GM13976 (cell line): ENCODE measurements at regions not wholly inside any gene's neighbourhood (a gene's known extent, or its start where the extent isn't known, plus 50 kb on each side); places are given as distances from the start of the nearest gene placed in this dataset.

Source experiments
- DNase-seq: peaks from one replicate; pipeline ENCODE4 v3.0.0; 2012; ENCODE audit warnings: low spot score
- in situ Hi-C: fragments of 300-500 bp; cut with MboI; formaldehyde crosslinking; loops from one replicate; pipeline ENCODE4 v1.12.0; 2022; ENCODE audit warnings: low sequenced_read_pairs, mixed read lengths, inconsistent platforms; ENCODE audit not compliant: unreplicated experiment
- TF ChIP-seq, protein P1 (sequence below): IDR thresholded peaks from 2 replicates; pipeline ENCODE4 v1.5.1; 2012; ENCODE audit warnings: borderline replicate concordance, mild to moderate bottlenecking; ENCODE audit not compliant: insufficient read depth; ENCODE audit errors: extremely low read depth, missing control alignments, control extremely low read depth

DNA sequence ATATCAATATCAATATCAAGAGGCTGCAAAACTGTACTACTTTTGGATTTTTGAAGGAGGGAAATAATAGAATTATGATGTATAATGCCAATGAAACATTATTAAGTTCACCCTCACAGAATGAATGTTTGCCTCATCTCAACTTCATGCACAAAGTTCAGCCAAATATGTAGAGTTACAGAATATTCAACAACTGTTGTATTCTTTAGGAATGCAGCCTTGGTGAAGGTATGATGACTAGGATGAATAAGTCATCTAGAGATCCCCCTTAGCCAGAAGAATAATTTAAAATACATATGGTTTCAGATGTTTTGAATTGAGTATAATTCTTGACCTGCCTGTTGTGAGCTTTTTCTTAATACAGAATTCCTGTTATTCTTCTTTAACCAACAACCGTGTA is 308.3 kb downstream of the COX7C start:
- no peak for DNase-seq
- TF ChIP-seq, protein P1, sequence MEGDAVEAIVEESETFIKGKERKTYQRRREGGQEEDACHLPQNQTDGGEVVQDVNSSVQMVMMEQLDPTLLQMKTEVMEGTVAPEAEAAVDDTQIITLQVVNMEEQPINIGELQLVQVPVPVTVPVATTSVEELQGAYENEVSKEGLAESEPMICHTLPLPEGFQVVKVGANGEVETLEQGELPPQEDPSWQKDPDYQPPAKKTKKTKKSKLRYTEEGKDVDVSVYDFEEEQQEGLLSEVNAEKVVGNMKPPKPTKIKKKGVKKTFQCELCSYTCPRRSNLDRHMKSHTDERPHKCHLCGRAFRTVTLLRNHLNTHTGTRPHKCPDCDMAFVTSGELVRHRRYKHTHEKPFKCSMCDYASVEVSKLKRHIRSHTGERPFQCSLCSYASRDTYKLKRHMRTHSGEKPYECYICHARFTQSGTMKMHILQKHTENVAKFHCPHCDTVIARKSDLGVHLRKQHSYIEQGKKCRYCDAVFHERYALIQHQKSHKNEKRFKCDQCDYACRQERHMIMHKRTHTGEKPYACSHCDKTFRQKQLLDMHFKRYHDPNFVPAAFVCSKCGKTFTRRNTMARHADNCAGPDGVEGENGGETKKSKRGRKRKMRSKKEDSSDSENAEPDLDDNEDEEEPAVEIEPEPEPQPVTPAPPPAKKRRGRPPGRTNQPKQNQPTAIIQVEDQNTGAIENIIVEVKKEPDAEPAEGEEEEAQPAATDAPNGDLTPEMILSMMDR = no peak
- in situ Hi-C loops = no loop called here

DNA sequence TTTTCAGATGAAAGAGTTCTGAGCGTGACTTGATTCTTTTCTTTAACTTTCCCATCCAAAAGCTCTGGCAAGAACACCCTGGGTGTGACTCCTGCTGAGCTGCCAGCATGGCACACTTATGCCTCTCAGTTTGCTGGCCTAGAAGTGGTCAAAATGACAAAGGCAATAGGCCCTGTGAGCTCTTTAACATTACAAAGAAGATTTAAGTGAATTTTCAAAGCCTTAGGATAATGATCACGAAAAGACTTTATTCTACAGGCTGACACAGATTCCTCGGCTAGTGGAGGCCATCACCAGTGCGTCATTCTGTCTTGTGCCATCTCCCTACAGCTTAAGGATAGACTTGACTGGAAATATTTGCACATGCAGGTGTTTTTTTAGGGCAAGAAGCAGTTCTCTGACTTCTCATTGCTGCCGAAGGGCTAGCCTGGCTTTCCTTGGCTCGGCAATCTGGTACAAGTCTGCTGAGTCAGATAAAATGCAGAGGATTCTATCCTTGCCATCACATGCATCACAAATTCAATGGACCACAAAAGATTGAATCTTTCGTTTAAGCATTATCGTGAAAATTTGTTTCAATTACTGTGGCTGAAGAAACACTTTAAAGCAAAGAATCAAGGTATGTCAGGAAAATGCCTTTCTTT is 311.5 kb downstream of the COX7C start:
- in situ Hi-C loops = no loop called here
- TF ChIP-seq, protein P1 = no peak
- DNase-seq = no peak

DNA sequence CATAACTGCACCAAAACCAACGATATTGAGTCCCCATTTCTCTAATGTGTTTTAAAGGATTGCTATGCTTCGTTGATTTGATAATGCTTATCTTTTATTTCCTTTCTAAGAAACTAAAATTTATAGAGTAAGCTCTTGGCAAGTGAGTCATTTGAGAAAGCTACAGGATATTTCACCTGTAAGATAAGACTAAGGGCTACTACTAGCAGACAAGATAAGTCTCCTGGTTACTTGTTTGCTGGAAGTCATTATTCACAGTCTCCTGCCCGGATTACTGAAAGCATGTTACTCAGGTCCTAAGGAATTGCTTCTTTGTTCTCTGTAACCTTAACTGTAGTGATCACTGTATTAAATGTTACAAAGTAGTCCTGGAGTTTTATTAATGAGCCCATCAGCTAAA is 315.9 kb upstream of the RASA1 start:
- TF ChIP-seq, protein P1 = no peak
- in situ Hi-C loops = no loop called here
- DNase-seq = no peak

DNA sequence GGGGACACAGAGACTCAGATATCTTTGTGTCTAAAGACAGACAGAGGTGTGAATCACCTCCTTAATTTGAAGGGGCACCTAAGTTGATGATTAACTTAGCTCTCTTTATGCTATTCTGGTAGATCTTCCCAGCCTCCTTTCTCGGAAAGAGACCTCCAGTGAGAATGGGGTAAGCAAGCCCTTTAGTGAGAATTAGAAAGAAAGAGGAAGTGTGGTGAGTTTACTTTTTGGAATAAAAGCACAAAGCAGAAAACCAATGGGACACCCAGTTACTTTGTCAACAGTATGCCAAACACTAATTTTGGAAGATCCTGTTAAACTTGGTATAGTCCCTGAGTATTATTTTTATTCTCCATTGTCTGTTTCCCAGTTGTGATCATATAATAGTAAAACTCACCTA is 302.8 kb upstream of the RASA1 start:
- no peak for DNase-seq
- in situ Hi-C loops = no loop called here
- TF ChIP-seq, protein P1 = no peak

DNA sequence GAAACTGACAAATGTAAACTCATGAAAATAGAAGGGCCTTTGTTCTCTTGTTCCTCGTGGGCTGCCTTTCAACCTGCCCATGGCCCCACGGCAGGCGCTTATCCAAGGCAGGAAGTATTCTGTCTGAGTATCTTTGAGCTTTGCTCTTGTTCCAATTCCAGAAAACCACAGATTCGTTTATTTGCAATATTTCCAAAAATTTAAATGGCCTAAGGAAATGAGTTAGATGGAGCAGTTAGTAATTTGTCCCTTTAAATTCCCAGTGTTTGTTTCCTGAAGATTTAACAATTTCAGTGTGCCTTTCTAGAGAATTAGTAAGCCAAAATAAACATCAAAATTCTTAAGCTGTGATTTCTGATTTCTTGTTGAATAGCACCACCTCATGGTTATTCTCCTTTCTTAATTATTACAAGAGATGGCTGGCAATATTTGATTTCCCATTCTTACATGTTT is 299.4 kb upstream of the RASA1 start:
- TF ChIP-seq, protein P1 = no peak
- in situ Hi-C loops = no loop called here
- DNase-seq = peak; percentile 2

DNA sequence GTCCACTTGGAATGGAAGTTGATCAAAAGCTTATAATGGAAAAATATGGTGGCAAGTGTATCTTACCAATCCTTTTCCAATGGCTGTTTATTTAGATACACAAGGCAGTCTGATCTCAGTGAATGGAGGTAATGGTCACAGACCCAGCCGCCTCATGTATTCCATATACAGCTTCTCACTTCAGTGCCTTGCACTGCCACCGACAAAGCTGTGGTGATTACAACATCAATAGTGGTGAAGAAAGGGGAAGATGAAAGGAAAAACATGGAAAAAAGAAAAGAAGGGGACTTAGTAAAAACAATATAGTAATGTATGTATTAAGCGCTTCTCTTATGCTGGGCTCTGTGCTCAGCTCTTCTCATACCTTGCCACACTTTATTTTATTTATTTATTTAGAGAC is 297.3 kb upstream of the RASA1 start:
- no peak for DNase-seq
- in situ Hi-C loops = no loop called here
- TF ChIP-seq, protein P1 = no peak

DNA sequence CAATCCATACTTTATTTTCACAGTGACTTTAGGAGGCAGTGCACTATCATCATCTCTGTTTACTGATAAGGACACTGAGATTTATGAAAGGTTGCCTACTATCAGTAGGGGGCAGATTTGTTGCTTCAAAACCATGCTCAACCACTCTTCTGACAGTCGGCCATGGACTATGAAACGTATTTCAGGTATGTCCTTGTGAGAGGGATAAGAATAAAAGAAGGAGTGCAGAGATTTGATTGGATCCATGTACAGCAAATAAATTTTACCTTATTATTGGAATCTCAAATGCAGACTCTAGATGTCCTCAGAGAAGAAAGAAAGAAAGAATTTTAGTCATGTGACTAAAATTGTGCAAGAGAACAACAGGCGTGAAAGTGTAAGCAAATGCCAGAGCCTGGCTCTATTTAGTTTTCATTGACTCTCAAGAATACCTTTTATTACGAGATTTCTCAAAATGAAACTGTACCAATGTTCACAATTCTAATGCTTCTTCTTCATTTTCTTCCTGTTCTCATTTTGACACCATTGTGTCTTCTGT is 296.6 kb upstream of the RASA1 start:
- TF ChIP-seq, protein P1 = peak; percentile 4
- no peak for DNase-seq
- in situ Hi-C loops = no loop called here
